AG04449 (cell line): ENCODE measurements at regions not wholly inside any gene's neighbourhood (a gene's known extent, or its start where the extent isn't known, plus 50 kb on each side); places are given as distances from the start of the nearest gene placed in this dataset.

ENCODE experiments used
- CTCF ChIA-PET: fragments of 350-600 bp; formaldehyde crosslinking; extraction: SDS; loops from one replicate; lab custom pipeline; 2021; ENCODE audit warnings: antibody characterized with exemption; lab: Yijun Ruan, JAX
- POLR2A ChIA-PET: fragments of 400-600, 350-600 bp; formaldehyde crosslinking; extraction: SDS; loops from one replicate; lab custom pipeline; 2020; ENCODE audit warnings: antibody characterized with exemption, inconsistent platforms; lab: Yijun Ruan, JAX
- DNase-seq: peaks from one replicate; pipeline ENCODE4 v3.0.0-alpha.2; 2010; ENCODE audit warnings: low read depth, low spot score
- H3K4me3 ChIP-seq: 2 replicates; pipeline ENCODE4 v1.5.1; 2011; ENCODE audit warnings: low read depth, mild to moderate bottlenecking, control low read depth, low read length
- TF ChIP-seq, protein P1 (sequence below): IDR thresholded peaks from one replicate; pipeline ENCODE4 v1.5.1; 2011; ENCODE audit warnings: mild to moderate bottlenecking, moderate library complexity, low read length, control low read depth, inconsistent platforms; ENCODE audit not compliant: insufficient read depth; ENCODE audit errors: missing control alignments

DNA sequence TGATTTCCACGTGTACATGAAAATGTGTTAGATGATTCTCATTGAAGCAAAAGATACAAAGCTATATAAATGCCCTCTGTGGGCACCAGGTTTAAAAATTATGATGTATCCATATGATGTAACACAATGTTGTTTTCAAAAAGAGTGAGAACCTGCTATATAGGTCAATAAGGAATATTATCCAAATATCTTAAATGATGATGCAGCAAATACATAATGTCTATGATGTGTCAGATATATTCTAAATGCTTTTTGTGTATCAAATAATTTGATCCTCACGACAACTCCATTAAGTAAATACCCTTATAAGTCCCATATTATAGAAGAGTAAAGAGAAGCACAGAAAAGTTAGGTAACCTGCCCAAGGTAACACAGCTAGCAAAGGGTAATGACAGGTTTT lies 393.0 kb upstream of the DCN start:
- CTCF ChIA-PET: interaction anchor here (1.3 to 1.6 kb wide), 2 partner anchors 13 to 194 kb away, joined by 3 to 6 read pairs; no protein-coding TSS in a partner anchor
- TF ChIP-seq, protein P1, sequence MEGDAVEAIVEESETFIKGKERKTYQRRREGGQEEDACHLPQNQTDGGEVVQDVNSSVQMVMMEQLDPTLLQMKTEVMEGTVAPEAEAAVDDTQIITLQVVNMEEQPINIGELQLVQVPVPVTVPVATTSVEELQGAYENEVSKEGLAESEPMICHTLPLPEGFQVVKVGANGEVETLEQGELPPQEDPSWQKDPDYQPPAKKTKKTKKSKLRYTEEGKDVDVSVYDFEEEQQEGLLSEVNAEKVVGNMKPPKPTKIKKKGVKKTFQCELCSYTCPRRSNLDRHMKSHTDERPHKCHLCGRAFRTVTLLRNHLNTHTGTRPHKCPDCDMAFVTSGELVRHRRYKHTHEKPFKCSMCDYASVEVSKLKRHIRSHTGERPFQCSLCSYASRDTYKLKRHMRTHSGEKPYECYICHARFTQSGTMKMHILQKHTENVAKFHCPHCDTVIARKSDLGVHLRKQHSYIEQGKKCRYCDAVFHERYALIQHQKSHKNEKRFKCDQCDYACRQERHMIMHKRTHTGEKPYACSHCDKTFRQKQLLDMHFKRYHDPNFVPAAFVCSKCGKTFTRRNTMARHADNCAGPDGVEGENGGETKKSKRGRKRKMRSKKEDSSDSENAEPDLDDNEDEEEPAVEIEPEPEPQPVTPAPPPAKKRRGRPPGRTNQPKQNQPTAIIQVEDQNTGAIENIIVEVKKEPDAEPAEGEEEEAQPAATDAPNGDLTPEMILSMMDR: no peak
- H3K4me3 ChIP-seq: no peak overlapping the region
- no peak for DNase-seq
- POLR2A ChIA-PET: no interaction called here

DNA sequence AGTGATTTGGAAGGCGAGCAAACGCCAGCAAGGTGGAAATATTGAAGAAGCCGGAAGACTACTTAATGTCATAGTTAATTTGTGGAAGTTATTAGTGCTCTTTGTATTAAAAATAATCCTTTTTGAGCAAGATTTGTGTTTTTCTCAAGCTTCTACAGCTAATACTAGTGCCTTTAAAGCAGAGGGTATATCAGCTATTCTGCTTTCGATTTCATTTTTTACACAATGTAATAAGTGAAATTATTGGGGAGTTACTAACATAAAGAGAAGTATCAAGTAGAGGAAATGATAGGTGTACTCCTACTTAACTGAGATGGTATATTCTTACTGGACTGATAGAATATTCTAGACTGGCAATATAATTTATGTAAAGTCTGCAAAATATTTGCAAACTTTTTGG lies 392.4 kb upstream of the DCN start:
- TF ChIP-seq, protein P1: no peak
- POLR2A ChIA-PET: no interaction called here
- CTCF ChIA-PET: interaction anchor here (0.7 to 1.6 kb wide), 5 partner anchors 12 to 1818 kb away, joined by 3 to 6 read pairs (median 3); no protein-coding TSS in a partner anchor
- H3K4me3 ChIP-seq: no peak overlapping the region
- no peak for DNase-seq

DNA sequence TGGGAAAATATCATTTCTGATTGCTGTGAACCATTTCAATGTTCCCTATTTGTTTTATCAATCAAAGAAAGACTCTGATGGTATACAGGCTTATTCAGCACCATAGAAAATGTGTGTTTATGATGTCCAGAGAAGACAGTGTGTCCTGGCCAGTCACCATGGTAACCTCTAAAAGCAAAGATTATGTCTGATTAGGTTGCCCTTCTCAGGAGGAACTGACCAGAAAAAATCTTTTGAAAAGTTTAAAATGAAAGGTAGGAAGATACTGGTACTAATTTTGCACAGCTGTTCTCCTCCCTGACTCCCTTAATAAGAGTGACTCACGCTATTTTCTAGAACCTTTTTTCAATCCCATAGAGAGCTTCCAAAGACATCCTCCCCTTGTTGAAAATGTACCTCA lies 391.8 kb upstream of the DCN start:
- TF ChIP-seq, protein P1: no peak
- ChIA-PET POLR2A (no interaction called here), CTCF (interaction anchor here (0.7 to 1.6 kb wide), 4 partner anchors 12 to 1819 kb away, joined by 3 to 6 read pairs (median 3); no protein-coding TSS in a partner anchor)
- H3K4me3 ChIP-seq: no peak overlapping the region
- DNase-seq: no peak

DNA sequence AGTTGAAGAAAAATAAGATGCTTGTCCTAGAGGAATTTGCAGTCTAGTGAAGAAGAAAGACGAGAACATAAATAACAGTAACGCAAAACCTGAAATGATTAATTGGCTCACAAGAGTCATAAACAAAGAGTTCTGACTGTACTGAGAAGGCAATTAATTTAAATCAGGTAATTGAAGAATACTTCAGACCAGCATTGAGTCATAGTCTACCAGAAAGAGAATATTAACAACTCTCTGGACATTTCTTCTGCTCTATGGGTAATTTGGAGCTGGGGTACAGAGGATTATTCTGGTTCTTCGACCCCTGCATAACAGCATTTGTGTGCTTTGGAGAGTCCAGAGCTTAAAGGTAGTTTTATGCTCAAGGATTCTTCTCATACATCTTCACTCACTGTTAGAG lies 390.3 kb upstream of the DCN start:
- no peak for DNase-seq
- POLR2A ChIA-PET: no interaction called here
- TF ChIP-seq, protein P1: no peak
- no peak overlapping the region for H3K4me3 ChIP-seq
- CTCF ChIA-PET: interaction anchor here (0.9 to 1.0 kb wide), 2 partner anchors 9 to 19 kb away, joined by 3 to 4 read pairs; no protein-coding TSS in a partner anchor

DNA sequence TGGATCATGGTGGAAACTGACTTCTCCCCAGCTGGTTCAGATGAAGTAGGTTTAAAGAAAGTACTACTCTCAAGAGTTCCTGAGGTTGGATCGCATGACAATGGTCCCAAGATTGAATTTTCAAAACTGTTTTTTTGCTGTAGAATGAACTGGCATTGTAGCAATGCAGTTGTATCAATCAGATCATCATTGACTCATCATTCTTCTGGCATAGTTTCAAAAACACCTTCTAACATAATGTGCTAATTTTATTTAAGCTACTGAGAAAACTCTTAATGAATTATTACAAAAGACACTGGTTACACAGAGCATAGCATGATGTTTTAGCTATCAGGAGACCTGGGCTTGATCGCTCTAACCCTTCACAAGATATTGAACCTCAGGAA lies 384.5 kb upstream of the DCN start:
- DNase-seq: no peak
- ChIA-PET POLR2A (no interaction called here), CTCF (interaction anchor here (4.8 kb wide), 1 partner anchor 11 kb away, joined by 33 read pairs; no protein-coding TSS in a partner anchor)
- TF ChIP-seq, protein P1: no peak
- no peak overlapping the region for H3K4me3 ChIP-seq

DNA sequence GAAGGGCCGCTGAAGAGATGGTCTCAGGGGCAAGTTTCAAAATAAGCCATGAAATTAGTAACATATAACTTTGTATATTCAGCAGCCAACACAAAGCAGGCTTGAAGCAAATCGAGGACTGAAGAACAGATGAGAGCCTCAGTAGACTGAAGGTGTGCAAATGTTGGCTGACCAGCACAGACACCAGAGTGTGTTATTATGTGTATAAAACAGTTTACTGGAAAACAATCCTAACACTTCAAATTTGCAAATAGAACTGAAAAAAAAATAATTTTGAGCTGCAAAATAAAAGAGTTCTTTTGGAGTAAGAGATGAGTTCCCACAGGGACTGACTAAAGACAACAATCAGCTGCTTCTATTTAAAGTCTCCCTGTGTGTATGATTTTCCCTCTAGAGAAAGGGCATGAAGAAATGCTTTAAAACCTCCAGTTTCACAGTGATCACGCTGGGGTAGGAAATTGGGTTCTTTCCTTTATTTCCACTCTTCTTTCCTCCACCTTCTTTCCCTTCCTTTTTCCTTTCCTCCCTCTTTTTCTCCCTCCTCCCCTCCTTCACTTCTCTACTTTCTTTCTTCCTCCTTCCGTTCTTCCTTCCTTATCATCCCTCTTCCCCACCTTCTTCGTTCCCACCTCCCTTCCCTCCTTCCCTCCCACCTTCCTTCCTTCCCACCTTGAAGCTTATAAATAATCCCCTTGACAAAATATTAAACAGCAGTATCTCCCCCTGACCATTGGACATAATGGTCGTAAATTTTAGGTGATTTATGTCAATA lies 383.9 kb upstream of the DCN start:
- H3K4me3 ChIP-seq: no peak overlapping the region
- no peak for DNase-seq
- TF ChIP-seq, protein P1: no peak
- POLR2A ChIA-PET: no interaction called here
- CTCF ChIA-PET: interaction anchor here (4.8 kb wide), 1 partner anchor 12 kb away, joined by 33 read pairs; no protein-coding TSS in a partner anchor
